IPS-NIHi7 (cell line): ENCODE measurements at regions not wholly inside any gene's neighbourhood (a gene's known extent, or its start where the extent isn't known, plus 50 kb on each side); places are given as distances from the start of the nearest gene placed in this dataset.
A peak's percentile ranks its signal among the peaks of the same experiment; 100 is the strongest.
"Not testable (repeated sequence)": the region's sequence is repeated elsewhere in the genome, so short reads cannot be mapped to it uniquely, and the experiment has no call there.

Experiments
- DNase-seq: peaks from one replicate; pipeline ENCODE4 v3.0.0; 2012; ENCODE audit warnings: mixed read lengths; ENCODE audit errors: extremely low spot score

DNA sequence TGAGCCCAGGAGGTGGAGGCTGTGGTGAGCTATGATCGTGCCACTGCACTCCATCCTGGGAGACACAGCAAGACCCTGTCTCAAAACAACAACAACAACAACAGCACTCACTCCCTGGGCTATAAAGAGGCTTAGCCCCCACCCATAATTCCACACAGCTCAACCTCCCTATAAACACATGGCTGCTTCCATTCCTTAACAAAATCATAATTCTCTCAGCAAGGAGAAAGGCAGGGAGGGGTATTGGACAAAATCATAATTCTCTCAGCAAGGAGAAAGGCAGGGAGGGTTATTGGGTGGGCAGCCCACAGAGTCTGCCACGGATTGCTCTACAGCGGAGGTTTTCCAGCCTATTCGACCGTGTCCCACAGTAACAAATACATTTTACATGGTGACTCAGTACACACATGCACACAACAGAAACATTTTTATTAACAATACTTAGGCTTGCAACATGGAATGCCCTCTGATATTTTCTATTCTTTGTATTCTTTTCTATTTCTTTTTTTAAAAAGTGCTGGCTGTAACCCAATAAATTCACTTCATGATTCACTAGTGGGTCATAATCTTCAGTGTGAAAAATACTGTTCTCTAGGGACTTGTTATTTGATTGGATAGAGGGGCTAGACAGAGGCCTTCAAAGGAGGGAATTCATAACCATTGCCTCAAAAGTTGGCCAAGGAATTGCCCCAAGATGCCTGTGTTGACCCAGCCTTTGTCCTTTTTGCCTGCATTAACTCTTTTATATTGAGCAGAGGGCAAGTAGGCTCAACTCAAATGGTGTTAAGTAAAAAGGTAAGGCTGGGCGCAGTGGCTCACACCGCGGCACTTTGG, 50.6 kb upstream of the ZMYND8 start:
- no peak for DNase-seq

DNA sequence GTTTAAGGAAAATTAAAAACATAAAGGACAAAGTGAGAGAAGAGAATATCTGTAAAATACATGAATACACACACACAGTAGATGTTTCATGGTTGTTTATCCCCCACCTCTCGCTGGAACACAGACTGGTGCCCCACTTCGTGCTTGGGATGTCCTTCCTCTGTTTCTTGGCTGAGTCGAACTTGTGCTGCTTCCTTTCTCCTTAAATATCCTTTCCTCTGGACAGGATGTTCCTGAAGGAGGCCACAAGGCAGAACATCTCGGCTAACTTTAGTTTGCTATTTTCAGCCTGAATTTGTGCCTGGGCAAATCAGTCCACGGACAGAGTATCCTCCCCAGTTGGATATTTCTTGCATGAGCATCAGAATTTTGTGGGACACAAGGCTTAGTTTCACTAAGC, 54.7 kb upstream of the ZMYND8 start:
- no peak for DNase-seq

DNA sequence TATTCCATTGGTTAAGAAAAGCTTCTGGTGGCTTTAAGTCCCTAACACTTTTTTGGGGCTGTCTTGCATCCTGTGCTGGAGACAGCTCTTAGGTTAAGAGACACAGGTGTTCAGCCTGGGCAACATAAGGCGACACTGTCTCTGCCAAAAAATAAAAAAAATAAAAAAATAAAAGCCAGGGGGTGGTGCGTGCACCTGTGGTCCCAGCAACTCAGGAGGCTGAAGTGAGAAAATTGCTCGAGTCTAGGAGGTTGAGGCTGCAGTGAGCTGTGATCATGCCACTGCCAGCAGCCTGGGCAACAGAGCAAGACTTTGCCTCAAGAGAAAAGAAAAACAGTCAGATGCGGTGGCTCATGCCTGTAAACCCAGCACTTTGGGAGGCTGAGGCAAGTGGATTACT, 55.6 kb upstream of the ZMYND8 start:
- no peak for DNase-seq

DNA sequence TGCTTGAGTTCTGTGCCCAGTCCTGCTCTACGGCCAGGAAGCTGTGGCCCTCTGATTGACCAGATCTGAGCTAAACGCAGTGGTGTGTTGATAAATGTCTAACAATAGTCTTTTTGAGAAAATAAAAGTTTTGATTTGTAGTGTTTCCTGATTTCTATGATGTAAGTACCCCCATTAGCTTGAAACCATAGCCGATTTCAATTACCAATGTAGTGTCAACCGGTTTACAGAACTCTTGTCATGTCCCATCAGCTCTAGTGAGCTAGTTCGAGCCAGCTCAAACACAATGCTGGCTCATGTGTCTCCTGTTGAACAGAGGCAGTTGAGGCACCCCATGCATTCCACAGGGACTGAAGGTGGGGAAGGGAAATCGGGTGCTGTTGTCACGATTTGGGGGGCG, 56.7 kb upstream of the ZMYND8 start:
- DNase-seq: no peak

DNA sequence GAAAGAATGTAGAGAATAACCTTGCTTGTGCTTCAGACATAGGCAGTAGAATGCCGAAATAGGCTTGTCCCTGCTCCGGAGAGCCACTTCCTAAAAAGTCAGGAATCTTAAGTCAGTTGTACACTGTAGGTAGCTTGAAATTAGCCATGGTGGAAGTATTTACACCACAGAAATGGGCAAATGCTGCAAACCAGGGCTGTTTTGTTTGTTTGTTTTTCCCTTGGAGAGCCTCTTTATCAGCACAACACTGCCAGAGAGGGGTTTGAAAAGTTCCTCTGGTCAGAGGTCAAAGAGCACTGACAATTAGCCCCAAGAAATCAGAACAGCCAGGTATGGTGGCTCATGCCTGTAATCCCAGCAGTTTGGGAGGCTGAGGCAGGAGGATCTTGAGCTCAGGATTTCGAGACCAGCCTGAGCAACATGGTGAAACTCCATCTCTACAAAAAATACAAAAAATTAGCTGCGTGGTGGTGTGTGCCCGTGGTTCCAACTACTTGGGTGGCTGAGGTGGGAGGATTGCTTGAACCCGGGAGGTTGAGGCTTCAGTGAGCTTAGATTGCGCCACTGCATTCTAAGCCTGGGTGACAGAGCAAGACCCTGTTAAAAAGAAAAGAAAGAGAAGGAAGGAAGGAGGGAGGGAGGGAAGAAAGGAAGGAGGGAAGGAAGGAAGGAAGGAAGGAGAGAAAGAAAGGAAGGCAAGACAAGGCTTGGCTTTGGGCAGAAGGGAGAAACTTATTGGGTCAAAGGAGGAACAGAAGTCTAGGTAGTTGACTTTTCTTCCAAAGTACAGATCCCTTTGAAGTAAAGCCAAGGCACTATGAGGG, 61.0 kb upstream of the ZMYND8 start:
- DNase-seq: no peak

DNA sequence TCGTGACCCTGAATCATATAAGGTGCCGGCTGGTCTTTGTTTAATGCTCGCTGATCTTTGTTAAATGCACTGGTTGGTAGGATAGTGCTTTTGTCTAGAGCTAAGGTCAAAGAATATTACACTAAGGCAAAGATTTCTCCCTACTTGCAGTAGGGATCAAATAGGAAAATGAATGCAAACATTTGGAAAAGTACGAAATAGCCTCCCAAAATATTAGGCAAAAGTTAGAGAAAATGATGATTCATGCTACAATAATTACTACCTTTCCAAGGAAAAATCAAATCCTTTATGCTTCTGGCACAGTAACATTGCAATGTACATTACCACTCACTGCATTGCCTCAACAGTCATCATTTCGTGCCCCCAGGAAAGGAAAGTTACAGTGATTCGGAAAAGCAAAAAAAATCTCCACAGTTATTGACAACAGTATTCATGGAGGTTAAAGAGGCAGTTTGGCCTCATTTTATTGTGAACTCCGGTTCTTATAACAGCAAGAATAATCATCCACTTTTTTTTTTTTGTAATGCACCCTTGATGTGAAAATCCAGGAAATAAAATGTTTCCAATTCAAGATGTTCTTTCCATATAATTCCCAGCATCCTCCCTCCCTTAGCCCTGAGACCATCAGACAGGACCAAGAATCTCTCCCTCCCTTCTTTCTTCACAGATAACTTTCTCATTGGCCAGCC, 61.7 kb upstream of the ZMYND8 start:
- no peak for DNase-seq

DNA sequence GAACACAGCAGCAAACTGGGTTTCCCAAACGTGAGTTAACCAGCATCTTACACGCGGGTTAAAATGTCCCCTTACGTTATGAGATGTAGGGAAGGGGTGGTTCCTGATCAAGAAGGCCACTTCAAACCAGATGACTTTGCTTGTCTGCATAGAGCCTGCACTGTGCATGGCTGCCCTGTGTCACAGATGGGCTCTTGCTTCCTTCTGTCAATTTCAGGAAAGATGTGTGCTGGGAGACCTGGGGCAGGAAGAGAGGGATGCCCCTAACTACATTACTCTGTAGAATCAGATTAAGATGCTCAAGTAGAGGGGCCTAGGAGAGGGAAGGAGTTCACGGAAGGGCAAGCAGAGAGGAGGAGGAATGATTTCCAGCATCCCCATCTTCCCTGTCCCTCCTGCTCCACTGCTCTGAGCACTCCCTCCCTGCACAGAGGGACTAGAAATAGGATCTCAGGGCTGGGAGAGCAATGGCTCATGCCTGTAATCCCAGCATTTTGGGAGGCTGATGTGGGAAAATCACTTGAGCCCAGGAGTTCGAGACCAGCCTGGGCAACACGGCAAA, 63.5 kb upstream of the ZMYND8 start:
- no peak for DNase-seq

DNA sequence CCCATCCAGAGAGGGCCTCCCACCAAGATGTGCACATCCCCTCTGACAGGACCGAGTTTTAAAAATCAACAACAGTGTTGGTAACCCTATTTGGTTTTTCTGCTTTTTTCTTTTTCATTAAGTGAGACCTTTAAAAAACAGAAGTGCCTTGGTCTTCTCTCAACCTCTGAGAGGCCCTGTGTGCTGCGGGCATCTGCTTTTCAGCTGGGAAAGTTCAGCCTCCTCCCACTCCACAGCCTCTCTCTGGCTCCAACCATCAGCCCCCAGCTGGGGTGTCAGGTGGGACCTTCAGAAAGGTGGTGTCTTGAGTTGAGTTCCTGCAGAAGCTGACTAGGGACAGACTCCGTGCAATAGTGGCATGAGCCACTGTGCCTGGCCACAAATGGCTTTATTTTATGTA, 64.6 kb upstream of the ZMYND8 start:
- DNase-seq: no peak

DNA sequence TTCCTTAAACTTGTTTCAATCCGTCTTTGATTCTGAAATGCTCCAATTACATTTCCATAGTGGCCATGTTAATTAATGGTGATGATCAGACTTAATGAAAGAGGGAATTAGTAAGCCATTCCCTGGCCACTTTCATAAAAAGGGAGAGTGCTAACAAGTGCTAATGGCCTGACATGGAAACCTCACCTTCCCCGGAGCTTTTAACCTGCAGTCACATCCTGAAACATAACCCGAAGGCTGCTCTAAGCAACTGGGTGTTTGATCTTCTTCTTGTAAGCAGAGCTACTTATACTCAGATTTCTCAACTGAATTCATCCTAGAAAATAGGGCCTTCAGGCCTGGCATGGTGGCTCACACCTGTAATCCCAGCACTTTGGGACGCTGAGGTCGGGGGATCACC, 67.1 kb upstream of the ZMYND8 start:
- DNase-seq: no peak

DNA sequence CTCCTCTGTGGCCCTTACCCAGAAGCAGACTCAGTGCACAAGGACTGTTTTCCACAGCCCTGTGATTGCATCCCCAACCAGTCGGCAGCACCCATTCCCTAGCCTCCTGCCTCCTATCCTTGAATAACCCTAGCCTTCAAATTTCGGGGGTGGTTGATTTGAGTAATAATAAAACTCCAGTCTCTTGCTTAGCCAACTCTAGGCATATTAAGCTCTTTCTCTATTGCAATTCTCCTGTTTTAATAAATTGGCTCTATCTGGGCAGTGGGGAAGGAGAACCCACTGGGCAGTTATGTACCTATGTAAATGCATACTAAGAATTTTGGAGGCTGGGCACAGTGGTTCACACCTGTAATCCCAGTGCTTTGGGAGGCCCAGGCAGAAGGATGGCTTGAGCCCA, 70.6 kb upstream of the ZMYND8 start:
- DNase-seq: no peak

DNA sequence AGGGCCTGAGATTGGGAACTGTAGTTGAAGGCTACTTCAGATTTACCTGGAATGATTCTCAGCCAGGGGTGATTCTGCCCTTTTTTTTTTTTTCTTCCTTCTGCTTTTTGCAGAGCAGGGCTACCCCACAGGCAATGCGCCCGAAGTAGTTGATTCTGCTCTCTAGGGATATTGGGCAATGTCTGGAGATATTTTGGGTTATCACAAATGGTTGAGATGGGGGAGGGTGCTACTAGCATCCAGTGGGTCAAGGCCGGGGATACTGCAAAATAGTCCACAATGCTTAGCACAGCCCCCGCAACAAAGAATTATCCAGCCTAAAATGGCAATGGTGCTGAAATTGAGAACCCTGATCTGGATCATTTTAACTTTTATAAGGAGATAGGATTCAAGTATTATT, 71.2 kb upstream of the ZMYND8 start:
- no peak for DNase-seq

DNA sequence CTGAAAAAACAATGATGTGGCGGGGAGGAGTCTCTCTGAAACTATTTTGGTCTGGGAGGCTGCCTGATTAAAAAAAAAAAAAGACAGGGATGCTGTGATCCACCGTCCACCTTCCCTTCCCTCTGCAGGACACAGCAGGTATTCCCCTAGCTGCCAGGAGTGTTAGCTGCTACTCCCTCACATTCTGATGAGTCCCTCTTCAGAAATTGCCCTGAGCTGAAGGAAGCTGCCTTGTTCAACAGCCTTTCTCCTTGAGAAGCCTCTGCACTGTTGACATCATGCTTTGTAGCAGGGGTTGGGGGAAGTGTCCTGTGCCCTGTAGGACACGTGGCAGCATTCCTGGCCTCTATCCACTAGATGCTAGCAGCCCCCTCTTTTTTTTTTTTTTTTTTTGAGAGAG, 71.7 kb upstream of the ZMYND8 start:
- peak; percentile 33 for DNase-seq

DNA sequence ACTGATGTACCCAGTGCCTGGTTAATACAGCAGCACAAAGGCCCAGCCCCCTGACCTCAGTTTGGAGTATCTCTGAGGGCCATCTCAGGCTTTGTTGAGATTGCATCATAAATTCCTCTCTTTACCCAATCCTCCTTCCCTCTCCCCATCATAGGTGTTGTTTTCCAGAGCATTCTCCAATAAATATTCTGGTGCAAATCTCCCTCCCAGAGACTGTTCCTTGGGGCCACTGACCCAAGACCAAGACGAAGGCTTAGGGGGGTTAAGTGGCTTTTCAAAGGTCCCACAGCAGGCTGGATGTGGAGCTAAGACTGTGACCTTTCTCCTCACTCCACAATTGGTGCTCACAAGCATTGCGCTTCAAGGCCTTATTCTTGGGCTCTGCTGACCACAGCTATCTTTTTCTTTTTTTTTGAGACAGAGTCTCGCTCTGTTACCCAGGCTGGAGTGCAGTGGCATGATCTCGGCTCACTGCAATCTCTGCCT, 72.4 kb upstream of the ZMYND8 start:
- DNase-seq: no peak

DNA sequence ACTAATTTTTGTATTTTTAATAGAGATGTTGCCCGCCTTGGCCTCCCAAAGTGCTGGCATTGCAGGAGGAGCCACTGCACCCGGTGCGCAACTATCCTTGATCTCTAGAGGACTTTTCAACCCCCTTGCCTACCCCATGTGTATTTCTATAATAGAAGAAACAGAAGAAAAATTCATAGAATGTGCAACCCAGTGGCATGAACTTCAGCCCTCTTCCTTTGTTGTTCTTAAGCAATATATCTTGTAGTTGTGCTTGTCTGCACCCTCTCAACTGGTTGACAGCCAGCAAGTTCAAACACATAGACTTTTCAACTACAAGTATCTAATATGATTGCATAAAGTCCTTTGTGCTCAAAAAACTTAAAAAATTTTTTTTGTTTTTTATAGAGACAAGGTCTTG, 72.3 kb upstream of the NCOA3 start:
- DNase-seq: no peak

DNA sequence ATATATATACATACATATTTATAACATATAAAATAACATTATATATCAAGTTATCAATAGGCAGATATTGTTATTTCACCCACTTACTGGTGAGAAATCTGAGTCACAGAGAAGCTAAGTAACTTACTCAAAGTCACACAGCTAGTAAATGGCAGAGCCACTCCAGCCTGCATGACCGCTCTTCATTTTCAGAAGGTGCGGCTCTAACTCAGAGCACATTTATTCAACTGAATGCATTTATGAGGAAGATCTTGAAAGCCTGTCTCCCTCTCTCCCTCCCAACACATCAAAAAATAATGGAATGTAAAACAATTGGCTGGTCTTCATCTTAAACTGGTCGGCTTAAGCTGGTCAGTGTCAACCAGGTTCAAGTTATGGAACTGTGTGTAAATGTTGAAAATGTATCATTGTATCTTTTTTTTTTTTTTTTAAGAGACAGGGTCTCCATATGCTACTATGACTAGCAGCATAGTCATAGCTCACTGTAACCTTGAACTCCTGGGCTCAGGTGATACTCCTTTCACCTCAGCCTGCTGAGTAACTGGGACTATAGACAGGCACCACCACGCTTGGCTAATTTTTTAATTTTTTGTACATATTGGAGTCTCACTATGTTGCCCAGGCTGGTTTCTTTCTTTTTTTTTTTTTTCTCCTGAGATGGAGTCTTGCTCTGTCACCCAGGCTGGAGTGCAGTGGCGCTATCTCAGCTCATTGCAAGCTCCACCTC, 70.7 kb upstream of the NCOA3 start:
- no peak for DNase-seq

DNA sequence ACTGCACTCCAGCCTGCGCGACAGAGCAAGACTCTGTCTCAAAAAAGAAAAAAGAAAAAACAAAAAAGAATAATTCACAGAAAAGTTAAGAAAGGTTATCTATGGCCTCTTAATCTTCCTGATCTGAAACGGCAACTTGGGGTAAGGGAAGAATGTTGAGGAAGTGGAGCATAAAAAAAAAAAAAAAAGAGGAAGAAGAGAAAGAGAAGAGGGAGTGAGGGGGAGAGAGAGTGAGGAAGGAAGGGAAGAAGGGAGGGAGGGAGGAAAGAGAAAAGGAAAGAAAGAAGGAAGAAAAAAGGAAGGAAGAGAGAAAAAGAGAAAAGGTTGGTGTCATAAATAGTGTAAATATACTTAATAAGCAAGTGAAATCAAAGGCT, 68.9 kb upstream of the NCOA3 start:
- DNase-seq: no peak

DNA sequence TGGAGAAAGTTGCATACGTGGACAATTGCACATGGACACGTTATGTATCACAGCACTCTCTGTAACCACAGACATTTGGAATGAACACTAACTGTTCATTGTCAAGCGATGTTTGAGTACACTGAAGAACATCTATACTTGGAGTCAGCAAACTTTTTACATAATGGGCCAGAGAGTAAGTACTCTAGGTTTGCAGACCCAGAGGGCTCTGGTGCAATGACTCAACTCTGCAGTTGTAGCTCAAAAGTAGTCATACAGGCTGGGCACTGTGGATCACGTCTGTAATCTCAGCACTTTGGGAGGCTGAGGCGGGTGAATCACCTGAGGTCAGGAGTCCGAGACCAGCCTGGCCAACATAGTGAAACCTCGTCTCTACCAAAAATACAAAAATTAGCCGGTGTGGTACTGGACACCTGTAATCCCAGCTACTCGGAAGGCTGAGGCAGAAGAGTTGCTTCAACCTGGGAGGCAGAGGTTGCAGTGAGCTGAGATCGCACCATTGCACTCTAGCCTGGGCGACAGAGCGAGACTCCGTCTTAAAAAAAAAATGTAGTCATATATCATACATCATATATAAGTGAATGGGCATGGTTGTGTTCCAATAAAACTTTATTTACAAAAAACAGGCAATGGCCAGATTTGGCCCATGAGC, 67.4 kb upstream of the NCOA3 start:
- not testable (repeated sequence) for DNase-seq

DNA sequence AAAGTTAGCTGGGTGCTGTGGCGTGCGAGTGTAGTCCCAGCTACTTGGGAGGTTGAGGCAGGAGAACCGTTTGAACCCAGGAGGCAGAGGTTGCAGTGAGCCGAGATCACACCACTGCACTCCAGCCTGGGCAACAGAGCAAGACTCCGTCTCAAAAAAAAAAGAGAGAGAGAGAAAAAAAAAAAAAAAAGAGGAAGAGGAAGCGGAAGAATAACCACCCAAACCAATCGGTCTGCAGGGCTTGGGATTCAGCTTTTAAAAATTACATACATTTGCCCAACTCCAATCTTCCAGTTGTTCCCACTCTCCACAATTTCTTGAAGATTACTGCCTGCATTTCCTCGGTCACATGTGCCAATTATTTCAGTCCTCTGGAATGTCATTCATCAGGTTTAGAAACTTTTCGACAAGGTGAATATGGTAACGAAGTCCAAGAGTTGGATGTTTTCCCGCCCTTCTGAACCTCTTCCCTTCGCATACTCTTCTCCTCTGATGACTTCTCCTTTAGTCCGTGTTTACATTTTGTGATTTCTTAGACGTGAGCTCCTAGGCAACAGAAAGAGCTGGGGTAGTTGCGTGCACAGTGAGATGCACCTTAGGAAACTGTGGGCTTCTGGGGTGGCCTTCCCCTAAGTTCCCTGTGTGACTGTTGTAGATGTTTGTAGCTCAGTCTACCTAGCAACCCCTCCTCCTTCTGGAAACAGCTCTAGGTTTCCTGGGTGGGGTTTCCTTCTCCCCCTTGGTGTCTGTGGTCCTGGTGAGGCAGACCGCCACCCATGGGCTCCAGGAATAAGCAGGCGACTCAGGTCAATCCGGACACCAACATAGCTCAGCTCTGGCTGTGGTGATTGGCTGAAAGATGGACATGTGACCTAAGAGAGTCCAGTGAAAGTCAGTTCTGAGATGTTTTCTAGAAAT, 63.0 kb upstream of the NCOA3 start:
- DNase-seq: no peak

DNA sequence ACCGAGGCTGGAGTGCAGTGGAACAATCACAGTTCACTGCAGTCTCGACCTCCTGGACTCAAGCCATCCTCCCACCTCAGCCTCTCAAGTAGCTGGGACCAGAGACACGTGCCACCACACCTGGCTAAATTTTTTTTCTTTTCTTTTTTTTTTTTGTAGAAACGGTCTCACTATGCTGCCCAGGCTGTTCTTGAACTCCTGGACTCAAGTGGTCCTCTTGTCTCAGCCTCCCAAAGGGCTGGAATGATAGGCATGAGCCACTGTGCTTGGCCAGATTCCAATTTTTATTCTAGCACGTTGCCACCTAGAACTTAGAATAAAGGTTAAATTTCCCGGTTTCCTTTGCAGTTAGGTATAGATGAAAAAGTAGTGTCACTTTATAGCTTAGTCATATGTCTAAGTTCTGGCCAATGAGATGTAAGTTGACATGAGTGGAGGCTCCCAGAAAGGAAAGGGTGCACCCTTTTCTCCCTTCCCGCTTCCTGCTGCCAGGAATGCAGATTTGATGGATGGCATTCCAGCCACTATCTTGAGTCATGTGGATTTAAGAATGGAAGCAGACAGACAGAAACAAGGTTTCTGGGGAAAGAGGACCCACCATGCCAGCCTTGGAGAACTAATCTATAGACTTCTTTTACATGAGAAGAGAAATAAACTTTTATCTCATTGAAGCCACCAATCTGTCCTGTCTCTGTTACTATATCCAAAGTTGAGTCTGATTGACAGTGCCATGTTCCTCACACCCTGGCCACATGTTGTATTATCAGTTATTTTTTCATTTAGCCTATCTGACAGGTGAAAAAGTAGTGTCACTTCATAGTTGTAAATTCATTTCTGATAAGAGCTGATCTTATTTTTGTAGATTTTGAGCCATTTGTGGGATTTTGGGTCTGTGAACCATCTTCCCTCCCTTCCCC, 60.6 kb upstream of the NCOA3 start:
- no peak for DNase-seq
